ENCODE measurements at regions not wholly inside any gene's neighbourhood (a gene's known extent, or its start where the extent isn't known, plus 50 kb on each side); places are given as distances from the start of the nearest gene placed in this dataset.
A peak's percentile ranks its signal among the peaks of the same experiment; 100 is the strongest.

DNA sequence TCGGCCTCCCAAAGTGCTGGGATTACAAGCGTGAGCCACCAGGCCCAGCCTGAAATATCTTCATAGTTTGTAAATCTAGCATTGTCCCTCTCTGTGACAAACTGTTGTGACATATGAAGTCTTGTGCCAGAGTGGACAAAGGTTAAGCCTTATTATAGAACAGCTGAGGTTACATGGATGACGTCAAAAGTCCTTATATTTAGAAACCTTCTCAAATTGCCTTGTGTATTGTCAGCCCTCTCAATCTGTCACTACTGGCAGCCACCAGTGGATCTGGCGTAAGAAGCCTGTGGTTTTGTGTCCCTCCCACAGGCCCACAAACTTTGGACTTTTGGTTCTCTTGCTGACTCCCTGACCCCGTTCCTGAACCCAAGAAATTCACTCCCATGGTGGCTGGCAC is 79.4 kb upstream of the CCDC112 start:
- DNase-seq (ENCODE audit: low spot score) = no peak

GRCh38 chr5:115374057-115374775 is 77.8 kb upstream of the CCDC112 start:
- DNase-seq (ENCODE audit: low spot score) = no peak

DNA sequence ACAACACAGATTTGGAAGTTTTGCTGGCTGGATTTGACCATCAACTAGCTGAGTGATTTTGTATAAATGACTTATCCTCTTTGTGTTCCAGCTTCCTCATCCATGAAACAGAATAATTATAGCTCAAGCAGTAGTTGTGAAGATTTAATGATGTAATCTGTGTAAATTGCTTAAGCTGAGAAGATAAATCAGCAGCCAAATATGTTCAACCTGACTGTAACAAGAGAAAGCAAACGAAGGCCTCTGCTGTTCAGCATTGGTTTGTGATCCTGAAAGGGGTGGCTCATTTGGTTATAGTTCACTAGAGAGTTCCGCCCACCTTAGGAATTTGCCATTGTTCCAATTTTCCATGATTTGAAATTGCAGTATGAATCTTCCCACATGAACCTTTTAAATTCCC is 75.7 kb upstream of the CCDC112 start:
- DNase-seq (ENCODE audit: low spot score) = no peak

DNA sequence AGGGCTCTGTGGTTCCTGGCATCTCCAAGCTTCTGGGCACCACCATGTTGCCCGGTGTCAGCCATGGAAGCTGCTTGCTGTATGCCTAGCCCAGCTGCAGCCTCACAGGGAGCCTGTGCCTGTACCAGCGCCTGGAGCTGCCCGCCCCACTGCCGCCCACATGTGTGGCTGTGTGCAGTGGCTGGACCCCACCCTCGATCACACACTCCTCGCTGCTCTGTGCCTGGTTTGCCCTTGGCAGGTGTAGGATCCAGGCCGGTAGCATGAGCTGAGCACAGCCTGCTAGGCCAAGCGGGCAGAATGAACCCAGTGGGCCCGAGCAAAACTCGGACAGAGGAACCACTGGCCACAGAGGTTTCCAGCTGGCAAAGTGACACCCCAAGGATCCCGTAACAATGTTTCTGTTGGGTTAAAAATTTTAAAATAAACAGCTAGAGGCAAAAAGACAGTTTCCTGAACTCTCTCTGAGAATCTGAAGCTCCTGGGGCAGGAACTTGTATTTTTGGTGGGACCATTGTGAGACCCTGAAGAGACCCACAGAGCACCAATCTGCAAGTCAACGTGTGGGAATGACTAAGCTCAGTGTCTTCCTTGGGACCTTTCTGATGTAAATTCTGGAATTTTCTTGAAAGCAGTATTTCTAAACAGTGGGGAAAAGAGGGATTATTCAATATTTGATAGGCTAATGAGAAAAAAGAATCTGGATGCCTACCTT is 73.1 kb upstream of the CCDC112 start:
- no peak for DNase-seq (ENCODE audit: low spot score)

DNA sequence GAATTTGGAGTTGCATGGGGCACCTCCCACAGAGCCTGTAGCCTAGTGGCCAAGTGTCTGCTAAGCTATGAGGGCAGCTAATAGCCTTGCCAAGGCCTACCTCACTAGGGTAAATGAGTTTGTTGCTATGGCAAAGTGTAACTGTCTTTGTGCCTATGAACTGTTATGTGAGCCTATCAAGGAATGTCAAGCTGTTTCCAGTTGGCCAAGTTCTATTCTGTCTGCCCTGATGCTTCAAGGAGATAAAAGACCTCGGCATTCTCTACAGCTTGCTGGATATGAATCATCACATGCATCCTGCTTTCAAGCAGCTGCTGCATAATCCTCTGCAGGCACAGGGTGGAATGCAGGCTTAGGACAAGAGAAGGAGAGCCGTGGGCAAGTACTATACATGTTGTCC is 69.8 kb upstream of the CCDC112 start:
- peak; percentile 15 for DNase-seq (ENCODE audit: low spot score)

GRCh38 chr5:115363879-115364278 is 67.4 kb upstream of the CCDC112 start:
- DNase-seq (ENCODE audit: low spot score) = no peak

DNA sequence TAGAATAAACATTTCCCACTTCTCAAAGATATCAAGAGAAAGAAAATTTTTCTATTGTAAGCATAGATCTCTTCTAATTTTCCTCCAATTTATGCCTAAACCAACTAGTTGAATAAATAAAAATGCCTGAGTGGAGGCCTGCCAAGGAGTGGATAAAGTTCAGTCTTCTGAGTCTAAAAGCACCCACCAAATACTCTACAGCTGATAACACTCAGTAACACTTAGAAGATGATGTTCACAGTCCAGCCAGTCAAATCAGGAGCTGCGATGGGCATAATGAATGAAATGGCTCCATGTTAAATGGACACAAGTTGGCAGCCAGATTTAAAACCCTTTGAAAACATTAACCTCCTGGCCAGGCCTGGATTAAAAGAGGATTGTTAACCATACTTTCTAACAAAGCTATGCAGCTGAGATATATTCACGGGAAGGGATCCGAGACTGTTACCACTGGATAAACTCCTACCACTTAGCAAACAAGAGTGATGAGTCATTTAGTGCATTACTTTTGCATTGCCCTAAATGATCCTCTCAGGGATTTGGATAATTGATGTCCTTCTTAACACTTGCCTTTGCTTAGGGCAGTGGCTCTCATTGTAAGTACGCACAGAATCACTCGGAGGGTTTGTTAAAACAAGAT is 63.7 kb upstream of the CCDC112 start:
- DNase-seq (ENCODE audit: low spot score) = no peak

DNA sequence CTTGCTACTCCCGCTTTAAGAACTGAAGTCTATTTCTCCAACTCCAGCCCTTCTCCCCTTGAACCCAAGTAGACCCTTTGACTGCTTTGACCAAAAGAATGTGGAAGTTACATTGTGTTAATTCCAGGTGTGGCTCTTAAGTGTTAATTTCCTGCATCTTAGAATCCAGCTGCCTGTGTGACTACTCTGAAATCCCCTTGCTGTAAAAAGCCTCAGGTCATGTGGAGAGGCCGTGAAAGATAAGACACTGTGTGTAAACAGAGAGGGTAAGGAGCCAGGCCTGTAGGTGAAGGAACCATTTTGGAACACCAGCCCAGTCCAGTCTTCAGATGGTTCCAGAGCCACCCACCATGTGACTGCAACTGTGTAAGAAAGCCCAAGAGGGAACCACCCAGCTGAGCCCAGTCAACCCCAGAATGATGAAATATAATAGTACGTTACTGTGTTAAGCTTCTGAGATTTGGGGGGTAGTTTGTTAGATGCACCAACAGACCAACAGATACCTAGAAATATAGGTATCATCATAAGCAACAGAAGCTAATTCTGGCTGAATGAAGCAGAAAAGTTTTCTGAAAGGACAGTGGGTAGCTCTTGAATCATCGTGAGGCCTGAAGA is 59.4 kb upstream of the CCDC112 start:
- no peak for DNase-seq (ENCODE audit: low spot score)

DNA sequence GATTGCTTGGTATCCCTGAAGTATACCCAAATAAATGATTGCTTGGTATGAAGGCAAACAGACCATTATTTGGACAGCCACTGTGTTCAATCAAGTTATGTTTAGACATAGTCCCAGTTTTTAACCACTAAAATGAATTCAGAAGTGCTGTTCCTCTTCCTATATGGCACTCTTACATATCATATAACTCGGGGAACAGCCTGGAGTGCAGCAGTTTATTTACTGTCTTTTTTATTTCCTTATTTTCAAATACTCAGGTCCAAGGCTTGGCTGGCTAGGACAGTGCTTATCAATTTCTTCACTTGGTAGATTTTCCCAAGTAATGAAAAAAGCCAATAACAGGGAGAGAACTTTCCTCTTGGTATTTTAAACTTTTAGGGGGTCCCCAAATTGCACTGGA is 58.6 kb upstream of the CCDC112 start:
- DNase-seq (ENCODE audit: low spot score) = no peak

- no peak for DNase-seq (ENCODE audit: low spot score)
Observed at GRCh38 chr5:115354246-115354645, 57.8 kb upstream of the CCDC112 start.

DNA sequence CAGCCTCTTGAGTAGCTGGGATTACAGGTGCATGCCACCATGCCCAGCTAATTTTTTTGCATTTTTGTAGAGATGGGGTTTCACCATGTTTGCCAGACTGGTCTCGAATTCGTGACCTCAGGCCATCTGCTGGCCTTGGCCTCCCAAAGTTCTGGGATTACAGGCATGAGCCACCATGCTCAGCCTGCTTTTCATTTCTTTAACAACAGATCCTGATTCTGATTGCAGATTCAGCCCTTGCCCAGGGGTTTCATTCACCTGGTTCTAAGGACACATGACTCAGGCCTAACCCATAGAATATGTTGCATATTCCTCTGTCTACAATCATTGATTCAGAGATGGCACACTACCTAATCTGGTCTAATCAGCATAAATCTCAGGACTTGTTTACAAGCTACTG is 56.1 kb upstream of the CCDC112 start:
- no peak for DNase-seq (ENCODE audit: low spot score)

DNA sequence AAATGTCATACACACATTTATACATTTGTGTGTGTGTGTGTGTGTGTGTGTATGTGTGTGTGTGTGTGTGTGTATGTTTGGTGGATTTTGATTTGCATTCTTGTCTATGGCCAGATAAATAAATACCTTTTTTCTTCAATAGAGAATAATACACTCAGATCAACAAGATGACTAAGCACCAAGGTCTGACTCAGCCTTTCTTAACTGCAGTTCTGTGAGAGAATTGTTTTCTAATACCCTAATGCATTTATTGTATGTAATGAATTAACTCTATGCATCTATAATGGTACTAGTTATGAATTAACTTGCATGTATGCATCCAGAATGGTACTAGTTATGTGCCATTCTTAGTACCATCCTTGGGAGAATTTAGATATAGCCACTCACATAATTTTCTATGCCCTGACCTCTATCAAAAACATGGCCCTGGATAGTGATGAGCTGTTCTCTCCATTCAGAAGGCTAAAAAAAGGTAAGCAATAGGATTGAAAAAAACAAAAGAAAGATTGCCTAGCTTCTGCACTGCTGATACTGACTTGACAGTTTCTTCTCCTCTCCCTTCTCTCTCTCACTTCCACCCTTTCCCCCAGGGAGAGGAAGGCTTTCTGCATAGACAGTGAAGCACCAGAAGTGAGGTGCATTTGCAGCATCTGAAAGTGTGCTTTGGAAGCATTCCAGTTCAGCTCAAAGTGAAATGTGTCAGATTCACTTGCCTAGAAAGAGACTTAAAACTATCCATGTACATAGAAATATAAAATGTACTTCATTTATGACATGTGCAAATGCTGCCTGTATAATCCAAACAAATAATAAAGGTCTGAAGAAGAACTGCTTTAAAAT is 55.1 kb upstream of the CCDC112 start:
- no peak for DNase-seq (ENCODE audit: low spot score)

GRCh38 chr5:115350894-115351293 is 54.4 kb upstream of the CCDC112 start:
- no peak for DNase-seq (ENCODE audit: low spot score)

DNA sequence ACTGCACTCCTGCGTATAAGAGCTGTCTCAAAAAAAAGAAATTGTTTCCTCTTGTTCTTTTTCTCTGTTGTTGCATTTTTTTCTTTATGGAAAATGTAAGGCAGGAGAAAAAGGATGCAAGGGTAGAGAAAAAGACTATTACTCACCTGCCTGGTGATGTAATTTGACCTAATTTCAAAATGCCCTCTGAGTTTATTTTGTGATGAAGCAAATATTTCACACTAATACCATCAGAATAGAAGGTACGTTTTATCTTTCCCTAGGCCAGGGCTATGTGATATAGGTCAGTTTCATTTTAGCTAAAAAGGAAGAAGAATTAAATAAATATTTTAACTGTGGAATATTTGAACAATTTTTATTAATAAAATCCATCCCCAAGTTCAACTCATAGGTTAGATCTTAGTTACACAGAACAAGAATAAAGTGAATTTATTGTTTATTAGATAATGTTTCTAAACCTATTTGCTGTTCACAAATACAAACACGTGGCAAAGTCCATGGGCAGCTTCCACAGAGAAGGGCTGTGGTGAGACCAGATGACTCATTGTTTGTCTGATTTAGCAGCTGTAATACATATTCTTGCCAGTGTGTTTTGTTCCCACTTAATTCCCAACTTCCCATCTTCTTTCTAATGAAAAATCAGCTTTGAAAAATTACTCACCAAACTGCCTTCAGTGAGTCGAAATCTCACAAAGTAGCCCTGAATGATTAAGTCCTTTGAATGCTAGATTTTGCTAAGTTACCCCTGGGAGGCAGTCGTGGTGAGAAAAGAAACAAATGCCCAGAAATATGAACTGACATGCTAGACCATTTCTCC is 52.8 kb upstream of the CCDC112 start:
- no peak for DNase-seq (ENCODE audit: low spot score)

DNA sequence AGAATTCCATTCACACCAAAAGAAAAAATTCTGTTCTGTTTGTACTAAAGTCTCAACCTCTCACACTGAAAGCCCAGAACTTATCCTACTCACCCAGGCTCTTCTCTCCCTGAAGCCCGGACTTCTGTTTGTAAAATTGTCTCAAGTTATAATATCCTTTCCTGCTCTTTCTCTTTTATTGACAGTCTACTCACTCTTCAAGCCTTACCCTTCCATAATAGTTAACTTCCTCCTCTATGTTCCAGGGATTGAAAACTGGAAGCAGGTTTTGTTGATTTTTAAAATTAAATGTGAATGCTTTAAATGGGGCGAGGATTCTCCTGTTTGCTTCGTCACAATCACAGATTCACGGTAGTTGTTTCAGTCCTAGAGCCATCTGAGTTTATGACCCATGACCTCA is 51.7 kb upstream of the CCDC112 start:
- DNase-seq (ENCODE audit: low spot score) = no peak

Data from activated CD4-positive, alpha-beta T cell treated with anti-CD3 and anti-CD28 coated beads, Interleukin-2, Interleukin-4, amounts not matched to agents 100 ng/mL and 50 ng/mL, durations not matched to agents 16 hours and 8 hours (primary cell).